ENCODE measurements at regions not wholly inside any gene's neighbourhood (a gene's known extent, or its start where the extent isn't known, plus 50 kb on each side); places are given as distances from the start of the nearest gene placed in this dataset.

GRCh38 chr5:53253421-53253871, 143.9 kb upstream of the MOCS2 start:
- Histone ChIP-seq H3K9me2 (ENCODE audit: low read depth, low read length) (no peaks in the 10 kb centered on the region), H3K27ac (ENCODE audit: low read depth, low read length, poor library complexity, severe bottlenecking) (no peak overlapping the region), H3F3A (ENCODE audit: insufficient read depth, low read length) (no peaks in the 10 kb centered on the region), H2AFZ (ENCODE audit: low read length) (no peak overlapping the region), H3K4me1 (ENCODE audit: insufficient read depth, low read length, severe bottlenecking) (no peaks in the 10 kb centered on the region), H3K36me3 (ENCODE audit: insufficient read depth, low read length) (no peaks in the 10 kb centered on the region), H3K9me3 (ENCODE audit: low read length) (no peaks in the 10 kb centered on the region), H4K20me1 (ENCODE audit: insufficient read depth, low read length) (no peaks in the 10 kb centered on the region), H3K4me2 (ENCODE audit: low read length) (no peak overlapping the region), H3K79me2 (ENCODE audit: insufficient read depth, low read length) (no peaks in the 10 kb centered on the region), H3K27me3 (ENCODE audit: insufficient read depth, low read length) (peaks cover 4% of the 10 kb centered on the region; the same call in 1 of the 2 replicates), H3K9ac (ENCODE audit: low read length) (no peak overlapping the region), H3K4me3 (ENCODE audit: low read depth, low read length, poor library complexity, severe bottlenecking) (no peak overlapping the region)
- no peak for TF ChIP-seq EZH2 (IDR thresholded peaks at IDR 0.05; ENCODE audit: borderline replicate concordance, low read length)
- TF ChIP-seq CTCF (IDR thresholded peaks at IDR 0.05; ENCODE audit: low read length): no peak

- Histone ChIP-seq H3K9ac (ENCODE audit: low read length) (no peak overlapping the region), H3K9me2 (ENCODE audit: low read depth, low read length) (no peaks in the 10 kb centered on the region), H3K9me3 (ENCODE audit: low read length) (no peaks in the 10 kb centered on the region), H3K27me3 (ENCODE audit: insufficient read depth, low read length) (peaks cover 4% of the 10 kb centered on the region; the same call in 1 of the 2 replicates), H3K4me1 (ENCODE audit: insufficient read depth, low read length, severe bottlenecking) (no peaks in the 10 kb centered on the region), H3K4me3 (ENCODE audit: low read depth, low read length, poor library complexity, severe bottlenecking) (no peak overlapping the region), H3F3A (ENCODE audit: insufficient read depth, low read length) (no peaks in the 10 kb centered on the region), H3K36me3 (ENCODE audit: insufficient read depth, low read length) (no peaks in the 10 kb centered on the region), H3K4me2 (ENCODE audit: low read length) (no peak overlapping the region), H3K79me2 (ENCODE audit: insufficient read depth, low read length) (no peaks in the 10 kb centered on the region), H2AFZ (ENCODE audit: low read length) (no peak overlapping the region), H3K27ac (ENCODE audit: low read depth, low read length, poor library complexity, severe bottlenecking) (no peak overlapping the region), H4K20me1 (ENCODE audit: insufficient read depth, low read length) (no peaks in the 10 kb centered on the region)
- TF ChIP-seq CTCF (IDR thresholded peaks at IDR 0.05; ENCODE audit: low read length): no peak
- TF ChIP-seq EZH2 (IDR thresholded peaks at IDR 0.05; ENCODE audit: borderline replicate concordance, low read length): no peak
Observed at GRCh38 chr5:53256746-53257145, 147.2 kb upstream of the MOCS2 start.

- TF ChIP-seq CTCF (IDR thresholded peaks at IDR 0.05; ENCODE audit: low read length) (no peak), EZH2 (IDR thresholded peaks at IDR 0.05; ENCODE audit: borderline replicate concordance, low read length) (no peak)
- Histone ChIP-seq H2AFZ (ENCODE audit: low read length) (no peak overlapping the region), H3K9me3 (ENCODE audit: low read length) (no peaks in the 10 kb centered on the region), H3K27me3 (ENCODE audit: insufficient read depth, low read length) (no peaks in the 10 kb centered on the region; the same call in 1 of the 2 replicates), H3K4me1 (ENCODE audit: insufficient read depth, low read length, severe bottlenecking) (no peaks in the 10 kb centered on the region), H3K9me2 (ENCODE audit: low read depth, low read length) (no peaks in the 10 kb centered on the region), H3K79me2 (ENCODE audit: insufficient read depth, low read length) (no peaks in the 10 kb centered on the region), H3F3A (ENCODE audit: insufficient read depth, low read length) (no peaks in the 10 kb centered on the region), H4K20me1 (ENCODE audit: insufficient read depth, low read length) (no peaks in the 10 kb centered on the region), H3K36me3 (ENCODE audit: insufficient read depth, low read length) (no peaks in the 10 kb centered on the region), H3K9ac (ENCODE audit: low read length) (no peak overlapping the region), H3K27ac (ENCODE audit: low read depth, low read length, poor library complexity, severe bottlenecking) (no peak overlapping the region), H3K4me3 (ENCODE audit: low read depth, low read length, poor library complexity, severe bottlenecking) (no peak overlapping the region), H3K4me2 (ENCODE audit: low read length) (no peak overlapping the region)
Observed at GRCh38 chr5:53257806-53258373, 148.3 kb upstream of the MOCS2 start.
